GM19043 (cell line): ENCODE measurements at regions not wholly inside any gene's neighbourhood (a gene's known extent, or its start where the extent isn't known, plus 50 kb on each side); places are given as distances from the start of the nearest gene placed in this dataset.

Experiments used
- ATAC-seq: cut with Tn5 transposase; IDR thresholded peaks from one replicate; pipeline ENCODE4 v1.9.1; 2021; ENCODE audit warnings: low read depth; ENCODE audit not compliant: unreplicated experiment

DNA sequence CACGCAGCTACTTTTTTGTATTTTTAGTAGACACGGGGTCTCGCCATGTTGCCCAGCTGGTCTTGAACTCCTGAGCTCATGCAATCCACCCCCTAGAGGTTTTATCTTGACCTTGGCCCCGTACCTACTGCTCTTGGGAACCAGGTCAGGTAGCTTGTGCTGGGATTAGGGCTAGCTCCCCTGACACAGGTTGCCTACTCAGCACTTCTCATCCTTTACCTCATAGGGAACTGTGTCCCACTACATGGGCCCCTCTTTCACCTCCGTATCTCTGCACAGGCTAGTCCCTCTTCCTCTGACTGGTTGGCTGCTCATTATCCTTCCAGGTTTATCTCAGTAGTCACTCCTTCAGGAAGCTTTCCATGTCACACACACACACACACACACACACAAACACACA, 58.0 kb upstream of the ITPRID1 start:
- no peak for ATAC-seq

DNA sequence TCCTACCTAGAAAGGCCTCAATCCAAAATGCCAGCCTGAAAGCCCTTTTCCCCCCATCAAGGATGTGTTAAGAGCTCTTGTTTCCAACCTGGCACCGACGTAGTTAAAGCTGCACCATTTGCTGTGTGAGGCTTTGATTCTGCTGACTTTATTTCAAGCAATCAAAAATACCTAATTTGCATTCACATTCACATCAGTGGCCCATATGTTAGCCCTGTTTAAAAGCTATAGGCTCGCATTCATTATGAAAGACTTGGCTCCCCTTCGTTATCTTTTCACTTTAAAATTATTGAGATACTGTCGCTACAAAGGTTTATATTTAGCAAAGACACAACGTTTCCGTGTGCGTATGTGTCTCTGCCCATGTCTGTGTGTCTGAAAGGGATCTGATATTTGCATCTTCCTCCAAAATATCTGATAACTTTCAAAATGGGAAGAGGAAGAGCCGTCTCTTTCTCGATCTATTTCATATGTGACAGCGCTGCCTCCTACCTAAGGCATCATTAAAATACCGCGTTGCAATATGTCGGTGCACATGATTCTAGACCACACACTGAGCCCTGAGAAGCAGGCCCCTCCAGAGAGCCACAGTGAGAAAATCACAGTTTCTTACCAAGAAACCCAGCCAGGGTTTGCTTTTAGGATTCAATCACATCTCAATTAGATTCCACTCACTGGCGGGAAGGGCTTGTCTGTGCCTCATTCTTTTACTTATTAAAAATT, 57.1 kb upstream of the ITPRID1 start:
- no peak for ATAC-seq

DNA sequence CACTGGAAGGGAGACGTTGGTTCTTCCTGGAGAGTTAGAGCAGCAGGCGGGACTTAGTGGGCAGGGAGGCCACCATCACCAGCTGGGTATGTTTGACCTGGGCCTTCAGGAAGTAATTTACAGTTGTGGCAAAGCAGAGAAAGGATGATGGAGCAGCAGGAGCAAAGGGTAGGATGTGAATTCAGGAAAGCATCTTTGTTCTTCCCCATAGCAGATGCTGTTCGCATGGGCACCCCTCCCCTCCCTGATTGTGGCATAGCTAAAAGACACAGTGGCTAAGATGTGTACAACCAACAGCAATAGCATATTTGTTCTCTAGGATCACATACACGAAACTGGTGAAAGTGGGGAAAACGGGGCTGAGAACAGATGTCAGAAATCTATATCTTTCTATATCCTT, 56.3 kb upstream of the ITPRID1 start:
- no peak for ATAC-seq

DNA sequence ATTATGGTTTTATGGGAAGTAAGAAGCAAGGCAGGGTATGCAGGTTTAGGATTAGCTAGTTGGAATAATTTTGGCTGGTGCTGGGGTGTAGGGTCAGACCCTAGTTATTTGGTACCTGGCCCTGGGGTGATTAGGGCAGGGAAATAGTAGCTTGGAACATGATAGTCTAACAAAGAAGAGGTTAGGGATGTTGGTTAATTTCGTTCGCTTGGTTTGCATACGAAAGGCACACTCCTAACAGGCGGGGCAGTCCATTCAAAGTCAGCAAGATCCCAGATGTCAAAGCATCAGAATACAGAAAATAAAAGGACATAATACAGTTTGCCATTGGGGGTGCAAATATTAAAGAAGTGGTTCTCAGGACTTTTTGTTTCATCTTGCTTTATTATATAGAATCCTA, 55.7 kb upstream of the ITPRID1 start:
- ATAC-seq: no peak

DNA sequence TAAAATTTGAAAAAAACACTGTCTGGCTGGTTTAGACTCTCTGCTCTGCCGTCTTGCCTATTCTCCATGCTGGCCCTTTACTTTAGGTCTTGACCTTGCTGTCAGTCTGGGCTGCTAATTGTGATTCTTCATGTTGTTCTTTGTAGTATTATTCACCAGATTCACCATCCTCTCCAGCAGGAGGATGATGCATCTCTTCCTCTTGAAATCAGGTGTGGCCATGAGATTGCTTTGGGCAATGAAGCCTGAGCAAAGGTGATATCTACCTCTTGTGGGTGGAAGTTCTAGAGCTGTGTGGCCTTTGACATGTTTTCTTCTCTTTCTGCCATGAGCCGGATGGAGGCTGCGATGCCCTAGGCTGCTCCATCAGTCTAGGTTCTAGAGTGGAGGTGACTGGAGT, 51.3 kb upstream of the ITPRID1 start:
- no peak for ATAC-seq
